ENCODE measurements at regions not wholly inside any gene's neighbourhood (a gene's known extent, or its start where the extent isn't known, plus 50 kb on each side); places are given as distances from the start of the nearest gene placed in this dataset.

DNA sequence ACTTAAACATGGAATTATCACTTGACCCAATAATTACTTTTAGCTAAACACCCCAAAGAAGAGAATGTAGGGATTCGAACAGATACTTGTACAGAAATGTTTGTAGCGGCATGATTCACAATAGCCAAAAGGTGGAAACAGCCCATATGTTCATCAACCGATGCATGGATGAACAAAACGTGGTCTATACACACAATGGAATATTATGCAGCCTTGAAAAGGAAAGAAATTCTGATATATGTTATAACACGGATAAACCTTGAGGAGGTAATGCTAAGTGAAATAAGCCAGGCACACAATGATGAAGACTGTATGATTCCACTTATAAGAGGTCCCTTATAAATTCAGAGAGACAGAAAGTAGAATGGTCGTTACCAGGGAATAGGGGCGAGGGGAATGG is 659.4 kb downstream of the MED13L start:
- TF ChIP-seq, protein P1, sequence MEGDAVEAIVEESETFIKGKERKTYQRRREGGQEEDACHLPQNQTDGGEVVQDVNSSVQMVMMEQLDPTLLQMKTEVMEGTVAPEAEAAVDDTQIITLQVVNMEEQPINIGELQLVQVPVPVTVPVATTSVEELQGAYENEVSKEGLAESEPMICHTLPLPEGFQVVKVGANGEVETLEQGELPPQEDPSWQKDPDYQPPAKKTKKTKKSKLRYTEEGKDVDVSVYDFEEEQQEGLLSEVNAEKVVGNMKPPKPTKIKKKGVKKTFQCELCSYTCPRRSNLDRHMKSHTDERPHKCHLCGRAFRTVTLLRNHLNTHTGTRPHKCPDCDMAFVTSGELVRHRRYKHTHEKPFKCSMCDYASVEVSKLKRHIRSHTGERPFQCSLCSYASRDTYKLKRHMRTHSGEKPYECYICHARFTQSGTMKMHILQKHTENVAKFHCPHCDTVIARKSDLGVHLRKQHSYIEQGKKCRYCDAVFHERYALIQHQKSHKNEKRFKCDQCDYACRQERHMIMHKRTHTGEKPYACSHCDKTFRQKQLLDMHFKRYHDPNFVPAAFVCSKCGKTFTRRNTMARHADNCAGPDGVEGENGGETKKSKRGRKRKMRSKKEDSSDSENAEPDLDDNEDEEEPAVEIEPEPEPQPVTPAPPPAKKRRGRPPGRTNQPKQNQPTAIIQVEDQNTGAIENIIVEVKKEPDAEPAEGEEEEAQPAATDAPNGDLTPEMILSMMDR (IDR thresholded peaks at IDR 0.05), result no peak
- TF ChIP-seq POLR2A (IDR thresholded peaks at IDR 0.05), result no peak
